Mesenchymal stem cell (in vitro differentiated cells and primary cell): ENCODE measurements at regions not wholly inside any gene's neighbourhood (a gene's known extent, or its start where the extent isn't known, plus 50 kb on each side); places are given as distances from the start of the nearest gene placed in this dataset.
A peak's percentile ranks its signal among the peaks of the same experiment; 100 is the strongest.

Source experiments
- DNase-seq: peaks from one replicate; pipeline ENCODE4 v3.0.0-alpha.2; 2013
- H2AFZ ChIP-seq: one replicate; pipeline ENCODE4 v1.6.1; 2013; ENCODE audit warnings: low read depth, mild to moderate bottlenecking, control low read depth, inconsistent platforms, low read length, moderate library complexity
- H2AK5ac ChIP-seq: 2 replicates; pipeline ENCODE4 v1.6.1; 2013; ENCODE audit warnings: low read length, moderate library complexity, mild to moderate bottlenecking, inconsistent platforms; ENCODE audit not compliant: severe bottlenecking
- H2BK120ac ChIP-seq: one replicate; pipeline ENCODE4 v1.6.1; 2013; ENCODE audit warnings: low read depth, mild to moderate bottlenecking, inconsistent platforms, low read length, moderate library complexity
- H2BK12ac ChIP-seq, 2 experiments: one replicate each; pipeline ENCODE4 v1.6.1; 2013; ENCODE audit warnings: inconsistent platforms in 2 of 2, low read length in 2 of 2, mild to moderate bottlenecking in 2 of 2, moderate library complexity in 2 of 2, control low read depth in 1 of 2
- H2BK15ac ChIP-seq: one replicate; pipeline ENCODE4 v1.6.1; 2013; ENCODE audit warnings: mild to moderate bottlenecking, low read depth, inconsistent platforms; ENCODE audit not compliant: poor library complexity, severe bottlenecking
- H2BK5ac ChIP-seq: 2 replicates; pipeline ENCODE4 v1.6.1; 2013; ENCODE audit warnings: low read depth, mild to moderate bottlenecking, low read length, control low read depth, inconsistent platforms; ENCODE audit not compliant: poor library complexity, severe bottlenecking
- H3K14ac ChIP-seq, 2 experiments: one replicate each; pipeline ENCODE4 v1.6.1; 2013; ENCODE audit warnings: inconsistent platforms in 2 of 2, low read length in 2 of 2, control low read depth in 1 of 2, mild to moderate bottlenecking in 1 of 2, moderate library complexity in 1 of 2
- H3K18ac ChIP-seq, 2 experiments: one replicate each; pipeline ENCODE4 v1.6.1; 2013; ENCODE audit warnings: inconsistent platforms in 2 of 2, low read length in 2 of 2, control low read depth in 1 of 2, low read depth in 1 of 2, mild to moderate bottlenecking in 1 of 2
- H3K23ac ChIP-seq, 2 experiments: one replicate each; pipeline ENCODE4 v1.6.1; 2013; ENCODE audit warnings: inconsistent platforms in 2 of 2, low read length in 2 of 2, mild to moderate bottlenecking in 2 of 2, moderate library complexity in 2 of 2, control low read depth in 1 of 2
- H3K27ac ChIP-seq: 2 replicates; pipeline ENCODE4 v1.5.1; 2013; ENCODE audit warnings: mild to moderate bottlenecking, moderate library complexity, low read length, control low read depth, inconsistent platforms; ENCODE audit not compliant: poor library complexity, severe bottlenecking
- H3K27me3 ChIP-seq, 2 experiments: 2 replicates each; pipeline versions ENCODE4 v1.6.1 to v1.7.0; 2013; ENCODE audit warnings: low read length in 2 of 2, mild to moderate bottlenecking in 2 of 2, moderate library complexity in 2 of 2, control low read depth in 1 of 2, inconsistent platforms in 1 of 2; ENCODE audit not compliant: control insufficient read depth in 1 of 2, insufficient read depth in 1 of 2
- H3K36me3 ChIP-seq, 2 experiments: 2 replicates each; pipeline versions ENCODE4 v1.6.1 to v1.7.0; 2013; ENCODE audit warnings: low read length in 2 of 2, control low read depth in 1 of 2, inconsistent platforms in 1 of 2, low read depth in 1 of 2, mild to moderate bottlenecking in 1 of 2; ENCODE audit not compliant: insufficient read depth in 2 of 2, control insufficient read depth in 1 of 2
- H3K4ac ChIP-seq, 2 experiments: one replicate each; pipeline ENCODE4 v1.6.1; 2013; ENCODE audit warnings: inconsistent platforms in 2 of 2, low read length in 2 of 2, mild to moderate bottlenecking in 2 of 2, moderate library complexity in 2 of 2, control low read depth in 1 of 2, low read depth in 1 of 2
- H3K4me1 ChIP-seq: 2 replicates; pipeline ENCODE4 v1.6.1; 2013; ENCODE audit warnings: low read depth, low read length, control low read depth; ENCODE audit not compliant: control insufficient read depth, insufficient read depth
- H3K4me2 ChIP-seq: 2 replicates; pipeline ENCODE4 v1.6.1; 2013; ENCODE audit warnings: low read length, mild to moderate bottlenecking, inconsistent platforms; ENCODE audit not compliant: poor library complexity, severe bottlenecking
- H3K4me3 ChIP-seq, 2 experiments: 2 replicates each; pipeline versions ENCODE4 v1.5.1 to v1.7.0; 2013; ENCODE audit warnings: low read length in 2 of 2, mild to moderate bottlenecking in 2 of 2, control low read depth in 1 of 2, low read depth in 1 of 2; ENCODE audit not compliant: insufficient read depth in 1 of 2
- H3K79me1 ChIP-seq: replicated peaks from 2 replicates; pipeline ENCODE4 v1.6.1; 2013; ENCODE audit warnings: mild to moderate bottlenecking, control low read depth, low read length, inconsistent platforms; ENCODE audit not compliant: poor library complexity, severe bottlenecking
- H3K9ac ChIP-seq: 2 replicates; pipeline ENCODE4 v1.7.0; 2013; ENCODE audit warnings: mild to moderate bottlenecking, low read length, moderate library complexity
- H3K9me3 ChIP-seq: 2 replicates; pipeline ENCODE4 v1.7.0; 2013; ENCODE audit warnings: mild to moderate bottlenecking, low read length; ENCODE audit not compliant: control insufficient read depth
- H4K8ac ChIP-seq: one replicate; pipeline ENCODE4 v1.6.1; 2013; ENCODE audit warnings: inconsistent platforms, mild to moderate bottlenecking, low read length, moderate library complexity
- H4K91ac ChIP-seq: one replicate; pipeline ENCODE4 v1.6.1; 2013; ENCODE audit warnings: mild to moderate bottlenecking, low read length, inconsistent platforms
- WGBS: methylation state at CpG from one replicate; pipeline ENCODE4 v1.1.7; 2013; ENCODE audit warnings: mixed read lengths; 5-methylcytosine and 5-hydroxymethylcytosine counted together

- H2AK5ac ChIP-seq: no peak overlapping the region
- H3K4me1 ChIP-seq: peaks cover 62% of the 10 kb centered on the region
- H3K4me3 ChIP-seq: no peak overlapping the region
- no peaks in the 10 kb centered on the region for H3K27me3 ChIP-seq
- no peak overlapping the region for H3K23ac ChIP-seq
- H3K9me3 ChIP-seq: no peaks in the 10 kb centered on the region
- no peak for DNase-seq
- peak overlapping the region; percentile 30 to 49 for H3K4ac ChIP-seq
- H3K4me2 ChIP-seq: no peak overlapping the region
- H2BK15ac ChIP-seq: peak overlapping the region; percentile 26
- H2BK5ac ChIP-seq: no peak overlapping the region
- no peak overlapping the region for H3K27ac ChIP-seq
- peaks cover 17% of the 10 kb centered on the region for H3K79me1 ChIP-seq
- H3K9ac ChIP-seq: no peak overlapping the region
- H3K18ac ChIP-seq: peak overlapping the region; percentile 23 to 80
- peak overlapping the region; percentile 83 for H4K91ac ChIP-seq
- H3K14ac ChIP-seq: peak overlapping the region in 1 of 2 experiments; percentile 82
- WGBS: 94% methylated on average over 21 of the region's 21 CpGs
- no peak overlapping the region for H2BK120ac ChIP-seq
- no peak overlapping the region for H4K8ac ChIP-seq
- peak overlapping the region in 1 of 2 experiments; percentile 57 for H2BK12ac ChIP-seq
- peaks cover 10 to 54% of the 10 kb centered on the region in 2 experiments for H3K36me3 ChIP-seq
- H2AFZ ChIP-seq: no peak overlapping the region
Measured at GRCh38 chr17:77458202-77459017, 317.6 kb downstream of the SEC14L1 start.

DNA sequence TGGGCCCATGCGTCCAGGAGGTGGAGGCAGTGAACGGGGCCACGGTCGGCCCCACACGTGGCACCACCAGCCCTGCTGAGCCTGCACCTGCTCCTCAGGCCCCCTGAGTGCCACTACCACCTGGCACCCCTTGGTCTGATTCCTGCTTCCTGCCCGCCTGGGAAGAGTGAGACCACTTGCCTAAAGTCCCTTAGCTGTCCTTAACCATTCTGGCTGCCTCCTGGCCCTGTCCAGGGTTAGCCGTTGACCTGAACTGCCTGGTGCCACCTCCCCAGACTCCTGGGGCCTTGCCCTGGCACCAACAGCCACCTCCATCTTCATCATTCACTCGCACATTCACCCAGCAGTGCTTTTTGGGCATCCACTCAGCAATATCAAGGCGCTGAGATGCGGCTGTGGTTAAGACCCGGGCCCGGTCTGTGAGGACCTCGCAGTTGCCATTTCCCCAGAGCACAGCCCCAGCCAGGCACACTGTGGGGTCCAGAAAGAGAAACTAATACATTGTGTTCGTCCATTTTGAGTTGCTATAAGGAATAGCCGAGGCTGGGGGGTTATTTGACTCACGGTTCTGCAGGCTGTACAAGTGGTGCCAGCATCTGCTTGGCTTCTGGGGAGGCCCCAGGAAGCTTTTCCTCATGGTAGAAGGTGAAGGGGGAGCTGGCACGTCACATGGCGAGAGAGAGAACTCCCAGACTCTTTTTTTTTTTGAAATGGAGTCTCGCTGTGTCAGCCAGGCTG lies 318.4 kb downstream of the SEC14L1 start:
- Histone ChIP-seq H2BK5ac (no peak overlapping the region), H2BK12ac (peak overlapping the region in 1 of 2 experiments; percentile 57), H3K27ac (no peak overlapping the region), H3K36me3 (peaks cover 10 to 52% of the 10 kb centered on the region in 2 experiments), H3K4me3 (peak overlapping the region in 1 of 2 experiments; percentile 4), H3K4ac (peak overlapping the region in 1 of 2 experiments; percentile 30), H3K18ac (peak overlapping the region in 1 of 2 experiments; percentile 80), H4K8ac (peak overlapping the region; percentile 13), H3K14ac (no peak overlapping the region), H2BK15ac (no peak overlapping the region), H3K4me1 (peaks cover 59% of the 10 kb centered on the region), H3K23ac (peak overlapping the region in 1 of 2 experiments; percentile 65), H3K9me3 (no peaks in the 10 kb centered on the region), H4K91ac (peak overlapping the region; percentile 83), H2AFZ (no peak overlapping the region), H3K27me3 (no peaks in the 10 kb centered on the region), H3K79me1 (peaks cover 17% of the 10 kb centered on the region), H3K9ac (no peak overlapping the region), H2BK120ac (no peak overlapping the region), H3K4me2 (no peak overlapping the region), H2AK5ac (no peak overlapping the region)
- WGBS: 91% methylated on average over 19 of the region's 19 CpGs
- peak; percentile 54 for DNase-seq

DNA sequence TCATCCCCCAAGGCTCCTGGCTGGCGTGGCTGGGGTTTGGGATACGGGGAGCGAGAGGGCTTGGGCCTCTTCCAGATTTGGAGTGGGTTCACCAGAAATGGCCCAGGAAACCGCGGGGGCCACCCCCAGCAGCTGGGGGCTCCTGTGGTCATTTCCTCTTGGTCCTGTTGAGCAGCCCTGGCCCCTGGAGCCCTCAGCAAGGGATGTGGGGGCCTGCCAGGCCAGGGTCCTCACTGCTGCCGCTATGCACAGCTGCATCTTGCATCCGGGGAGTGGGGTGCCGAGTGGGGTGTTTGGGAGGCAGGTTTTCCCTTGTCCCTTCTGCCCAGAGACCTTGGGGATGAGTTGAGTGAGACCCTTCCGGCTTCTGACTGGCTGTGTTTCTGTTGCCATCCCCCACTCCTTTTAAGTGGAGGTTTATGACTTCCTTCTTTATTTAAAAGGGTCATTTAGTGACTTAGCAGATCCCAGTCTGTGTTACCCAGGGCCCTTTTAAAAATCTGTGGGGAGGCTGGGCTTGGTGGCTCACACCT lies 319.8 kb downstream of the SEC14L1 start:
- H3K23ac ChIP-seq: no peak overlapping the region
- 9% methylated on average over 6 of the region's 9 CpGs for WGBS
- H4K8ac ChIP-seq: peak overlapping the region; percentile 97
- peak overlapping the region; percentile 36 for H3K9ac ChIP-seq
- peak overlapping the region; percentile 98 for H4K91ac ChIP-seq
- peak; percentile 56 for DNase-seq
- peak overlapping the region; percentile 65 to 79 for H3K4ac ChIP-seq
- peak overlapping the region in 1 of 2 experiments; percentile 37 for H3K4me3 ChIP-seq
- peak overlapping the region; percentile 61 for H2AK5ac ChIP-seq
- peak overlapping the region; percentile 86 for H2BK120ac ChIP-seq
- H3K18ac ChIP-seq: peak overlapping the region; percentile 91 to 94
- no peak overlapping the region for H2AFZ ChIP-seq
- H3K27me3 ChIP-seq: no peaks in the 10 kb centered on the region
- H3K36me3 ChIP-seq: peaks cover 14 to 42% of the 10 kb centered on the region in 2 experiments
- H3K14ac ChIP-seq: peak overlapping the region; percentile 27 to 93
- peak overlapping the region; percentile 24 for H3K4me2 ChIP-seq
- H3K79me1 ChIP-seq: peaks cover 16% of the 10 kb centered on the region
- H2BK15ac ChIP-seq: peak overlapping the region; percentile 55
- H3K9me3 ChIP-seq: no peaks in the 10 kb centered on the region
- peak overlapping the region; percentile 72 to 94 for H2BK12ac ChIP-seq
- H2BK5ac ChIP-seq: no peak overlapping the region
- H3K27ac ChIP-seq: peak overlapping the region; percentile 70
- peaks cover 52% of the 10 kb centered on the region for H3K4me1 ChIP-seq
